Fibroblast of mammary gland (primary cell): ENCODE measurements at regions not wholly inside any gene's neighbourhood (a gene's known extent, or its start where the extent isn't known, plus 50 kb on each side); places are given as distances from the start of the nearest gene placed in this dataset.

Source experiments
- DNase-seq: peaks from one replicate; pipeline ENCODE4 v3.0.0-alpha.2; 2010; ENCODE audit warnings: low read depth
- H3K4me3 ChIP-seq: 2 replicates; pipeline ENCODE4 v1.5.1; 2011; ENCODE audit warnings: low read depth, mild to moderate bottlenecking, low read length, moderate library complexity; ENCODE audit not compliant: control insufficient read depth
- CTCF ChIP-seq: conservative IDR thresholded peaks from 2 replicates; pipeline ENCODE4 v1.5.1; 2011; ENCODE audit warnings: low read depth, low read length, inconsistent platforms; ENCODE audit not compliant: control insufficient read depth, insufficient read depth

- TF ChIP-seq CTCF, result no peak
- DNase-seq, result no peak
Measured at GRCh38 chr19:29022599-29022998, 190.4 kb downstream of the UQCRFS1 start.

DNA sequence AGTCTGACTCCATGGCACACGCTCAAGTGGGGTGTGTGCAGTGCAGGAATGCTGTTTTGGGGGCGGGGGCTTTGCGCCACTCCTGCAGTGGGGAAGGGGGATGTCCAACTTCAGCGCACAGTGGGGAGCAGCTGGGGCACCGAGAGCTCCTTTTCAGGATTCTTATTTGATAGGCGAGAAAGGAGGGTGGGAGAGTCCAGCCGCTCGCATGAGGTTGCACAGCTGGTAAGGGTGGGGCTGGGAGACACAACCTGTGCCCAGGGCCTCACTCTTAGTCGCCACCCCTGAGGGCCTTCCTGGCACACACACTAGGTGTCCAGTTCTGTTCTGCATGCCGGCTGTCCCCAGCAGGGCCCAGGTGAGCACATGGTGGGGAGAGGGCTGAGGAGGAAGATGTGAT is 190.8 kb downstream of the UQCRFS1 start:
- H3K4me3 ChIP-seq, result no peak overlapping the region
- no peak for DNase-seq
- no peak for TF ChIP-seq CTCF

More at GRCh38 chr19:29022599-29022998, 190.4 kb downstream of the UQCRFS1 start:
- no peak overlapping the region for H3K4me3 ChIP-seq

GRCh38 chr19:29021232-29021916 is 191.6 kb downstream of the UQCRFS1 start:
- no peak overlapping the region for H3K4me3 ChIP-seq
- DNase-seq, result no peak
- TF ChIP-seq CTCF, result no peak

DNA sequence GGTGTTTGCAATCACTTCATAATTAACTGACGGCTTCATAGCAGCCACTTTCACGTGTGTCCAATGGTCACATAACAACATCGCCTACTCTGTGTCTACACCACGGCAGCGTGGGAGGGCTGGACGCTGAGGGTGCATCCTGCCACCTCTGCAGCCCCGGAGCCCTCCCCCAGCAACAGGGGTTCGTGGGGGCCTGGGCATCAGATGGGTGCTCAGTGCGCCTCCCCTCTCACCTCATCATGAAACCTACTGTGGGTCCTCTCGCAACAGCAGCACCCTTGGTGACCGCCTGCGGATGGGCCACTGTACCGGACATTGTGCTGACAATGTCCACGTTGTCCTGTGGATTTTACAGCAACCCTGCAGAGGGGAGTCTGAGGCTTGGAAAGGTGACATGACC is 193.5 kb downstream of the UQCRFS1 start:
- H3K4me3 ChIP-seq, result no peak overlapping the region
- DNase-seq, result no peak
- no peak for TF ChIP-seq CTCF

GRCh38 chr19:29018542-29018941 is 194.4 kb downstream of the UQCRFS1 start:
- no peak overlapping the region for H3K4me3 ChIP-seq
- DNase-seq, result no peak

GRCh38 chr19:29017788-29018187 is 195.2 kb downstream of the UQCRFS1 start:
- TF ChIP-seq CTCF, result no peak
- no peak overlapping the region for H3K4me3 ChIP-seq
- DNase-seq, result no peak

More at GRCh38 chr19:29018542-29018941, 194.4 kb downstream of the UQCRFS1 start:
- no peak for TF ChIP-seq CTCF
